SK-N-SH treated with all-trans-retinoic acid at 6 μM for 48 hours (cell line): ENCODE measurements at regions not wholly inside any gene's neighbourhood (a gene's known extent, or its start where the extent isn't known, plus 50 kb on each side); places are given as distances from the start of the nearest gene placed in this dataset.
A peak's percentile ranks its signal among the peaks of the same experiment; 100 is the strongest.

Experiments
- ATAC-seq: fragments of 200-7000 bp; cut with Tn5 transposase; 3 replicates; pipeline ENCODE4 v1.9.1; 2020; ENCODE audit warnings: mild to moderate bottlenecking, moderate library complexity
- ARNTL ChIP-seq: fragments of 450-650 bp; formaldehyde crosslinking; IDR thresholded peaks from 2 replicates; pipeline ENCODE4 v1.5.0; 2020; ENCODE audit warnings: low read depth, mild to moderate bottlenecking, moderate library complexity, borderline replicate concordance
- BACH2 ChIP-seq: fragments of 250-450 bp; sonication (Bioruptor Pico); IDR thresholded peaks from 2 replicates; pipeline ENCODE4 v1.9.0; 2021; ENCODE audit warnings: mild to moderate bottlenecking, borderline replicate concordance
- CSDC2 ChIP-seq: fragments of 250-450 bp; sonication (Bioruptor Pico); IDR thresholded peaks from 2 replicates; pipeline ENCODE4 v1.5.0; 2020; ENCODE audit warnings: mild to moderate bottlenecking, moderate library complexity
- ESRRG ChIP-seq: fragments of 250-450 bp; sonication (Bioruptor Pico); IDR thresholded peaks from 2 replicates; pipeline ENCODE4 v1.6.1; 2021; ENCODE audit warnings: mild to moderate bottlenecking
- ISL1 ChIP-seq: fragments of 250-450 bp; sonication (Bioruptor Pico); IDR thresholded peaks from 2 replicates; pipeline ENCODE4 v2.1.2; 2022; ENCODE audit warnings: mild to moderate bottlenecking, moderate library complexity
- OSR1 ChIP-seq: fragments of 250-450 bp; sonication (Bioruptor Pico); IDR thresholded peaks from 2 replicates; pipeline ENCODE4 v1.8.0; 2022; ENCODE audit warnings: moderate library complexity, mild to moderate bottlenecking, inconsistent platforms
- PPARA ChIP-seq: fragments of 250-450 bp; sonication (Bioruptor Pico); IDR thresholded peaks from 2 replicates; pipeline ENCODE4 v1.5.0; 2020; ENCODE audit warnings: mild to moderate bottlenecking, borderline replicate concordance
- SNAI2 ChIP-seq: fragments of 250-450 bp; sonication (Bioruptor Pico); IDR thresholded peaks from 2 replicates; pipeline ENCODE4 v1.5.0; 2020; ENCODE audit warnings: mild to moderate bottlenecking, moderate library complexity
- TCF4 ChIP-seq: fragments of 250-450 bp; sonication (Bioruptor Pico); IDR thresholded peaks from 2 replicates; pipeline ENCODE4 v1.8.0; 2021; ENCODE audit warnings: mild to moderate bottlenecking, moderate library complexity, borderline replicate concordance
- TOX ChIP-seq: fragments of 250-450 bp; sonication (Bioruptor Pico); IDR thresholded peaks from 2 replicates; pipeline ENCODE4 v1.8.0; 2021; ENCODE audit warnings: mild to moderate bottlenecking, moderate library complexity, borderline replicate concordance
- ZC3H10 ChIP-seq: fragments of 250-450 bp; sonication (Bioruptor Pico); IDR thresholded peaks from 2 replicates; pipeline ENCODE4 v1.5.1; 2021; ENCODE audit warnings: mild to moderate bottlenecking, moderate library complexity
- ZFP3 ChIP-seq: fragments of 250-450 bp; sonication (Bioruptor Pico); IDR thresholded peaks from 2 replicates; pipeline ENCODE4 v1.5.0; 2020; ENCODE audit warnings: mild to moderate bottlenecking, moderate library complexity
- ZFP30 ChIP-seq: fragments of 450-650 bp; formaldehyde crosslinking; IDR thresholded peaks from 2 replicates; pipeline ENCODE4 v1.5.0; 2022; ENCODE audit warnings: mild to moderate bottlenecking, moderate library complexity
- ZNF70 ChIP-seq: fragments of 450-650 bp; formaldehyde crosslinking; IDR thresholded peaks from 2 replicates; pipeline ENCODE4 v1.5.0; 2020; ENCODE audit warnings: mild to moderate bottlenecking, moderate library complexity
- ZNF8 ChIP-seq: fragments of 450-650 bp; formaldehyde crosslinking; IDR thresholded peaks from 2 replicates; pipeline ENCODE4 v1.5.0; 2020; ENCODE audit warnings: mild to moderate bottlenecking, moderate library complexity
- TF ChIP-seq, protein P1 (sequence below): fragments of 250-450 bp; sonication (Bioruptor Pico); IDR thresholded peaks from 2 replicates; pipeline ENCODE4 v1.8.0; 2021; ENCODE audit warnings: low read depth, mild to moderate bottlenecking, moderate library complexity, borderline replicate concordance
- TF ChIP-seq, protein P2 (sequence below): fragments of 250-450 bp; sonication (Bioruptor Pico); IDR thresholded peaks from 2 replicates; pipeline ENCODE4 v1.5.1; 2020; ENCODE audit warnings: low read depth, mild to moderate bottlenecking, moderate library complexity
- TF ChIP-seq, protein P3 (sequence below): fragments of 250-450 bp; sonication (Bioruptor Pico); IDR thresholded peaks from 2 replicates; pipeline ENCODE4 v1.5.1; 2021; ENCODE audit warnings: mild to moderate bottlenecking, moderate library complexity
- TF ChIP-seq, protein P4 (sequence below): fragments of 250-450 bp; sonication (Bioruptor Pico); IDR thresholded peaks from 2 replicates; pipeline ENCODE4 v1.8.0; 2020; ENCODE audit warnings: mild to moderate bottlenecking, moderate library complexity, borderline replicate concordance

DNA sequence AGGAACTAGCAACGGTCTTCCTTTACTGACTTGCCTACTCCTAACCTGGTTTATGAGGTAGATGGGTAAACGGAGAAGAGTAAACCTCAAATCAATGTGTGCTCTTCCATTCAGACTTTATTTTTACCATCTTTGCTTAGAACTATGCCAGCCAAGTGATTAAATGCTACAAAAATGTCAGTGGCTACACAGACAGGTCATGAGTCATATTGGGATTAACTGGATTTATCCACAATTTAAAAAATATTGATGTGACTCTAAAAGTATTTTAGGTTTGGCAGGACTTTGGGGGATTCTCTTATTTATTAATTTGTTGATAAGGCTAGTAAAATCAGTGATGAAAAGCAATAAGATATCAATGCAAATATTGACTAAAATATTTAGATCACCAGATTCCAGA, 275.0 kb downstream of the PLK2 start:
- TF ChIP-seq, protein P1, sequence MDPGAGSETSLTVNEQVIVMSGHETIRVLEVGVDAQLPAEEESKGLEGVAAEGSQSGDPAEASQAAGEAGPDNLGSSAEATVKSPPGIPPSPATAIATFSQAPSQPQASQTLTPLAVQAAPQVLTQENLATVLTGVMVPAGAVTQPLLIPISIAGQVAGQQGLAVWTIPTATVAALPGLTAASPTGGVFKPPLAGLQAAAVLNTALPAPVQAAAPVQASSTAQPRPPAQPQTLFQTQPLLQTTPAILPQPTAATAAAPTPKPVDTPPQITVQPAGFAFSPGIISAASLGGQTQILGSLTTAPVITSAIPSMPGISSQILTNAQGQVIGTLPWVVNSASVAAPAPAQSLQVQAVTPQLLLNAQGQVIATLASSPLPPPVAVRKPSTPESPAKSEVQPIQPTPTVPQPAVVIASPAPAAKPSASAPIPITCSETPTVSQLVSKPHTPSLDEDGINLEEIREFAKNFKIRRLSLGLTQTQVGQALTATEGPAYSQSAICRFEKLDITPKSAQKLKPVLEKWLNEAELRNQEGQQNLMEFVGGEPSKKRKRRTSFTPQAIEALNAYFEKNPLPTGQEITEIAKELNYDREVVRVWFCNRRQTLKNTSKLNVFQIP = no peak
- TF ChIP-seq ISL1 (CRISPR knock-in tag) = peak; percentile 66; the same call in 1 of the 2 replicates
- peak; percentile 66 for ATAC-seq

DNA sequence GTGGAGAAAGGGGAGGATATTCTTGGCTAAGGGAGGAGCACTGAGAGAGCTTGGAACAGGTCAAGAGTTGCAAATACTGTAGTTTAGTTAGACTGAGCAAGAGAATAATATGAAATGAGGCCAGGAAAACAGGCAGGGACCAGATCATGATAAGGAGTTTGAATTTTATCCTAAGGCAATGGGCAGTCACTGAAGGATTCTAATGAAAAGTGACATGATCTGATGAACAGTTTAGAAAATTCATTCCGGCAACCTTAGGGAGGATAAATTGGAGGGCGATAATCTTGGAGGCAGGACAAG, 276.1 kb downstream of the PLK2 start:
- ATAC-seq = no peak
- TF ChIP-seq ZNF8 (no peak), ARNTL (no peak), ISL1 (CRISPR knock-in tag) (no peak), OSR1 (CRISPR knock-in tag) (no peak), TOX (CRISPR knock-in tag) (no peak), SNAI2 (CRISPR knock-in tag) (no peak), BACH2 (CRISPR knock-in tag) (no peak), ZNF70 (CRISPR knock-in tag) (no peak), TCF4 (no peak), ZC3H10 (CRISPR knock-in tag) (no peak), ZFP3 (CRISPR knock-in tag) (no peak), CSDC2 (CRISPR knock-in tag) (no peak)
- TF ChIP-seq, protein P2, sequence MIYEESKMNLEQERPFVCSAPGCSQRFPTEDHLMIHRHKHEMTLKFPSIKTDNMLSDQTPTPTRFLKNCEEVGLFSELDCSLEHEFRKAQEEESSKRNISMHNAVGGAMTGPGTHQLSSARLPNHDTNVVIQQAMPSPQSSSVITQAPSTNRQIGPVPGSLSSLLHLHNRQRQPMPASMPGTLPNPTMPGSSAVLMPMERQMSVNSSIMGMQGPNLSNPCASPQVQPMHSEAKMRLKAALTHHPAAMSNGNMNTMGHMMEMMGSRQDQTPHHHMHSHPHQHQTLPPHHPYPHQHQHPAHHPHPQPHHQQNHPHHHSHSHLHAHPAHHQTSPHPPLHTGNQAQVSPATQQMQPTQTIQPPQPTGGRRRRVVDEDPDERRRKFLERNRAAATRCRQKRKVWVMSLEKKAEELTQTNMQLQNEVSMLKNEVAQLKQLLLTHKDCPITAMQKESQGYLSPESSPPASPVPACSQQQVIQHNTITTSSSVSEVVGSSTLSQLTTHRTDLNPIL (CRISPR knock-in tag) = no peak
- TF ChIP-seq, protein P1 = no peak
- TF ChIP-seq, protein P3, sequence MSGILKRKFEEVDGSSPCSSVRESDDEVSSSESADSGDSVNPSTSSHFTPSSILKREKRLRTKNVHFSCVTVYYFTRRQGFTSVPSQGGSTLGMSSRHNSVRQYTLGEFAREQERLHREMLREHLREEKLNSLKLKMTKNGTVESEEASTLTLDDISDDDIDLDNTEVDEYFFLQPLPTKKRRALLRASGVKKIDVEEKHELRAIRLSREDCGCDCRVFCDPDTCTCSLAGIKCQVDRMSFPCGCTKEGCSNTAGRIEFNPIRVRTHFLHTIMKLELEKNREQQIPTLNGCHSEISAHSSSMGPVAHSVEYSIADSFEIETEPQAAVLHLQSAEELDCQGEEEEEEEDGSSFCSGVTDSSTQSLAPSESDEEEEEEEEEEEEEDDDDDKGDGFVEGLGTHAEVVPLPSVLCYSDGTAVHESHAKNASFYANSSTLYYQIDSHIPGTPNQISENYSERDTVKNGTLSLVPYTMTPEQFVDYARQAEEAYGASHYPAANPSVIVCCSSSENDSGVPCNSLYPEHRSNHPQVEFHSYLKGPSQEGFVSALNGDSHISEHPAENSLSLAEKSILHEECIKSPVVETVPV (CRISPR knock-in tag) = no peak

DNA sequence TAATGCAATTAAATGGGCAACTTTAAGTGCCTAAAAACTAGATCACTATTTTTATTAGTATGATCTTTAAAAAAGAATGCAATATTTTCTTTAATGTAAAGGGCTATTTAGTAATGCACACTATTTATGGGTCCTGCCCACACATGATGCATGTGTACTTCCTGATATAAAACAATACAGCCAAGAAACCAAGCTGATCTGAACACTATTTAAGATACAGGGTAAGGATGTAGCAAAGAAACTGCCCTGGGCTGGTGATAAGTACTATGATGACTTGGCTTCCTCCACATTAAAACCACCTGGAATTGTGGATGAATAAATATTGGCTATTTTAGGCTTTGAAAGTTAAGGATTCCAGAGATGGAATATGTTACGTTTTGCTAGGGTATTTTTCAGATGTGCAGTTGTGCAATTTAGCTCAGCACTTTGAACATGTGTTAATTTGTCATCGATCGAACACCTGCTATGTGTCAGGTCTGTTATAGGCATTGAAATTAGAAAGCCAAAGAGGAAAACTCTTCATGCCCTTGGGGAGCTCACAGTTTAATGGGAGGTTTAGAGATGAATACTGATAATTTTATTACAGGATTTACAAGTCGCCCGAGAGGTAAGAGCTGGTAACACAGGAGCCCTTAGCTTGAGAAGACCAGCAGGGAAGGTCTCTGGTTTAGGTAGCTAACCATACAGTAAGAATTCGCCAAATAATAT, 276.7 kb downstream of the PLK2 start:
- ATAC-seq = no peak
- TF ChIP-seq TOX (CRISPR knock-in tag) (no peak), ZFP3 (CRISPR knock-in tag) (peak; percentile 87)
- TF ChIP-seq, all 23 proteins: peak for 1

DNA sequence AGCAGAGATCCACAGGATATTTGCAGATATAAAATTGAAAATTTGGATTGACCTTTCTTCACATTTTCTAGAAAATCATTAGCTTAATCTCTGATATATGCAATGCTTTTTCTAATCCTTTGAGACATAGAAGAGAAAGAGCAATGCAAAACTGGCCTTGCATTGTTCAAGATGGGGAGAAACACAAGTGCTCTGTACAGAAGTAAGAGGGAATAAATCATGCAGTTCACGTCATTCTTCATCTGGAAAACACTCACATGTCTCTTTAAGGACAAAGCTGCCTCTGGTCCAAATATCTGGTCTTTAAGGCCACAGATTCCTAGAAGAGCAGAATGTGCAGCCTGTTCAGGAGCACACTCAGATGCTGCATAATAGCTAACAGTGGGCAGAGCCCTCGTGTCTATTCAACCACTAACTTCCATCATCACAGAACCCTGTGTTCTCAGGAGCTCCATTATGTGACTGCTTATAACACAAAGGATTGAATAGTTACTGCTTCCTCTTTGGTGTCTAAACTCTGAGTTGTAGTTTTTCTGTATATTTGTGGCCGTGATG, 277.5 kb downstream of the PLK2 start:
- peak; percentile 44 for ATAC-seq
- no peak for TF ChIP-seq ZC3H10 (CRISPR knock-in tag)

DNA sequence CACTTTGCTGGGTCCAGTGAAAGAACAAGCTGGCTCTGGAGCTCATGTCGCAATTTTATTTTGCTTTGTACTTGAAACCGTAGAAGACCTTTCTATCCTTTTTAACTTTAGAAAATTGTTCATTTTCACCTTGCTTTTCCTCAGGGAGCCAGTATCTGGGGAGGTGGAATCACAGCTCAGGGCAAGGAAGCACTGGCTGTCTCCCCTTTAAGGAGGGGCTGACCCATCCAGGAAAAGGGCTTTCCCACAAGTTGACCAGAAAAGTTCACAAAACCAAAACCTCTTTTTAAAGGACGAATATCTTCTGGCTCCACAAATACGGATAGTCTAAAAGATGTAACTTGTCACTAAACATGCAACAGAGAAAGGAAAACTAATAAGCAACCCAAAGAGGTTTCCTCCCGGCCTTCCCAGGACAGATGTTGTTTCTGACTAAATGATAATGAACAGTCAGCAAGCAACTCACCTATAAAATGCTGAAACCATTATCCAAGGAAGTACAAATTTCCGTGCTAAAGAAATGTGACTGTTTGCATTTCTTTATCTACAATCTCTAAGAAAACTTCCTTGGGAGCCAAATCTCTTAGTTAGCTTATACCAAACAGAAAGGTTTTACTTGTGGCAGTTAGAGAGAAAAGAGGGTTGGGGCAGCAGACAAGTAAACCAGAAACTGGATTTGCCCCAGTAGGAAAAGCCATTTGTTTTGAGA, 278.2 kb downstream of the PLK2 start:
- TF ChIP-seq ESRRG (CRISPR knock-in tag) (no peak), ARNTL (no peak), ZFP3 (CRISPR knock-in tag) (no peak), PPARA (CRISPR knock-in tag) (no peak), BACH2 (CRISPR knock-in tag) (no peak), TCF4 (no peak), SNAI2 (CRISPR knock-in tag) (no peak), ZFP30 (CRISPR knock-in tag) (no peak)
- TF ChIP-seq, protein P4, sequence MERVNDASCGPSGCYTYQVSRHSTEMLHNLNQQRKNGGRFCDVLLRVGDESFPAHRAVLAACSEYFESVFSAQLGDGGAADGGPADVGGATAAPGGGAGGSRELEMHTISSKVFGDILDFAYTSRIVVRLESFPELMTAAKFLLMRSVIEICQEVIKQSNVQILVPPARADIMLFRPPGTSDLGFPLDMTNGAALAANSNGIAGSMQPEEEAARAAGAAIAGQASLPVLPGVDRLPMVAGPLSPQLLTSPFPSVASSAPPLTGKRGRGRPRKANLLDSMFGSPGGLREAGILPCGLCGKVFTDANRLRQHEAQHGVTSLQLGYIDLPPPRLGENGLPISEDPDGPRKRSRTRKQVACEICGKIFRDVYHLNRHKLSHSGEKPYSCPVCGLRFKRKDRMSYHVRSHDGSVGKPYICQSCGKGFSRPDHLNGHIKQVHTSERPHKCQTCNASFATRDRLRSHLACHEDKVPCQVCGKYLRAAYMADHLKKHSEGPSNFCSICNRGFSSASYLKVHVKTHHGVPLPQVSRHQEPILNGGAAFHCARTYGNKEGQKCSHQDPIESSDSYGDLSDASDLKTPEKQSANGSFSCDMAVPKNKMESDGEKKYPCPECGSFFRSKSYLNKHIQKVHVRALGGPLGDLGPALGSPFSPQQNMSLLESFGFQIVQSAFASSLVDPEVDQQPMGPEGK (CRISPR knock-in tag) = no peak
- ATAC-seq = no peak; the same call in 2 of the 3 replicates
